Glutamatergic neuron (in vitro differentiated cells): ENCODE measurements at regions not wholly inside any gene's neighbourhood (a gene's known extent, or its start where the extent isn't known, plus 50 kb on each side); places are given as distances from the start of the nearest gene placed in this dataset.

Source experiments
- DNase-seq: peaks from one replicate; pipeline ENCODE4 v3.0.0; 2022
- H3K27ac Mint-ChIP-seq: one replicate; pipeline ENCODE4 v1.8.0; 2020; ENCODE audit warnings: mild to moderate bottlenecking, mixed read lengths, inconsistent platforms; ENCODE audit not compliant: unreplicated experiment
- H3K27me3 Mint-ChIP-seq: one replicate; pipeline ENCODE4 v1.8.0; 2020; ENCODE audit warnings: mild to moderate bottlenecking, moderate library complexity, mixed read lengths, inconsistent platforms; ENCODE audit not compliant: unreplicated experiment
- H3K36me3 Mint-ChIP-seq: one replicate; pipeline ENCODE4 v1.8.0; 2020; ENCODE audit warnings: mild to moderate bottlenecking, mixed read lengths, inconsistent platforms; ENCODE audit not compliant: unreplicated experiment
- H3K4me1 Mint-ChIP-seq: one replicate; pipeline ENCODE4 v1.8.0; 2020; ENCODE audit warnings: mild to moderate bottlenecking, low read depth, mixed read lengths, inconsistent platforms; ENCODE audit not compliant: unreplicated experiment
- H3K4me3 Mint-ChIP-seq: one replicate; pipeline ENCODE4 v1.8.0; 2020; ENCODE audit warnings: mild to moderate bottlenecking, mixed read lengths, inconsistent platforms; ENCODE audit not compliant: unreplicated experiment
- H3K9me3 Mint-ChIP-seq: one replicate; pipeline ENCODE4 v1.8.0; 2020; ENCODE audit warnings: mild to moderate bottlenecking, moderate library complexity, mixed read lengths, inconsistent platforms; ENCODE audit not compliant: unreplicated experiment
- TF ChIP-seq, protein P1 (sequence below): fragments of 200-600 bp; sonication (generic); IDR thresholded peaks from one replicate; pipeline ENCODE4 v1.5.0; 2021; ENCODE audit not compliant: partially characterized antibody, unreplicated experiment

DNA sequence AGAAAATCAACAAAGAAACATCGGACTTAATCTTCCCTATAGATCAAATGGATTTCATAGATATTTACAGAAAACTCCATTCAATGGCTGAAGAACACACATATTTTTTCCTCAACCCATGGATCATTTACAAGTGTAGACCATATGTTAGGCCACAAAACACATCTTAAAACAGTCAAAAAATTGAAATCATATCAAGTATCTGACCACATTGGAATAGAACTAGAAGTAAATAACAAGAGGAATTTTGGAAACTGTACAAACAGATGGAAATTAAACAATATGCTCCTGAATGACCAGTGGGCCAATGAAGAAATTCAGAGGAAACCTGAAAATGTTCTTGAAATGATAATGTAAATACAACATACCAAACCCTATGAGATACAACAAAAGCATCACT, 323.1 kb upstream of the GPR149 start:
- Mint-ChIP-seq H3K4me1 (no peaks in the 10 kb centered on the region), H3K9me3 (no peaks in the 10 kb centered on the region), H3K4me3 (no peak overlapping the region), H3K36me3 (no peaks in the 10 kb centered on the region), H3K27ac (no peak overlapping the region), H3K27me3 (no peaks in the 10 kb centered on the region)
- DNase-seq, result no peak
- TF ChIP-seq, protein P1, sequence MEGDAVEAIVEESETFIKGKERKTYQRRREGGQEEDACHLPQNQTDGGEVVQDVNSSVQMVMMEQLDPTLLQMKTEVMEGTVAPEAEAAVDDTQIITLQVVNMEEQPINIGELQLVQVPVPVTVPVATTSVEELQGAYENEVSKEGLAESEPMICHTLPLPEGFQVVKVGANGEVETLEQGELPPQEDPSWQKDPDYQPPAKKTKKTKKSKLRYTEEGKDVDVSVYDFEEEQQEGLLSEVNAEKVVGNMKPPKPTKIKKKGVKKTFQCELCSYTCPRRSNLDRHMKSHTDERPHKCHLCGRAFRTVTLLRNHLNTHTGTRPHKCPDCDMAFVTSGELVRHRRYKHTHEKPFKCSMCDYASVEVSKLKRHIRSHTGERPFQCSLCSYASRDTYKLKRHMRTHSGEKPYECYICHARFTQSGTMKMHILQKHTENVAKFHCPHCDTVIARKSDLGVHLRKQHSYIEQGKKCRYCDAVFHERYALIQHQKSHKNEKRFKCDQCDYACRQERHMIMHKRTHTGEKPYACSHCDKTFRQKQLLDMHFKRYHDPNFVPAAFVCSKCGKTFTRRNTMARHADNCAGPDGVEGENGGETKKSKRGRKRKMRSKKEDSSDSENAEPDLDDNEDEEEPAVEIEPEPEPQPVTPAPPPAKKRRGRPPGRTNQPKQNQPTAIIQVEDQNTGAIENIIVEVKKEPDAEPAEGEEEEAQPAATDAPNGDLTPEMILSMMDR, result no peak

DNA sequence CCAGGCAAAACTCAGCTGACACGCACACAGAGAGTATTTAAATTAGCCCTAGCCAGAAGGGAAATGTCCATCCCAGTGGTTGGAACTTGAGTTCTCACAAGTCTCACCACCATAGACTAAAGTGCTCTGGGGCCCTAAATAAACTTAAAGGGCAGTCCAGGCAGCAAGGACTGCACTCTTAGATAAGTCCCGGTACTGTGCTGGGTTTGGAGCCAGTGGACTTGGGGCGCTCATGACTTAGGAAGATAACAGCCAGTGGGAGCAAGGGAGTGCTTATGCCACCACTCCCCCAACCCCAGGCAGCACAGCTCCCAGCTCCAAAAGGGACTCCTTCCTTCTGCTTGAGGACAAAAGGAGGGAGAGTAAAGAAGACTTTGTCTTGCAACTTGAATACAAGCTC, 319.5 kb upstream of the GPR149 start:
- H3K4me3 Mint-ChIP-seq, result no peak overlapping the region
- H3K36me3 Mint-ChIP-seq, result no peaks in the 10 kb centered on the region
- no peaks in the 10 kb centered on the region for H3K4me1 Mint-ChIP-seq
- DNase-seq, result no peak
- TF ChIP-seq, protein P1, result no peak
- H3K9me3 Mint-ChIP-seq, result no peaks in the 10 kb centered on the region
- H3K27ac Mint-ChIP-seq, result no peak overlapping the region
- H3K27me3 Mint-ChIP-seq, result no peaks in the 10 kb centered on the region

DNA sequence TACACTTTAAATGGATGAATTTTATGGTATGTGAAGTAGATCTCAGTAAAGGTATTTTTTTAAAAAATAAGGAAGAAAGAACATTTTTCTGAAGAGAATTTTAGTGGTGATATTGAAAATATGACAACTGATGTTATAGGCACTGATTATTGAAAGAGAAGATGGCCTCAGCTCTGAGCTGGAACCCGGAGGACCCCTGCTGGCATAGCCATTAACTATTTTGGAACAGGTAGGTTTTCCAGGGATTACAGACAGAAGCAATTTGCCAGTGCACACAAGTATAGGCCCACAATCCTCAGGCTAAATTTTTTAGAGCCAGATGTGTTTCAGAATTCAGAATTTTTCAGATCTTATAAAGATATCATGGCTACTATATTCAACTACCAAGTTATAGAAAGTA, 315.9 kb upstream of the GPR149 start:
- H3K27ac Mint-ChIP-seq, result no peak overlapping the region
- H3K36me3 Mint-ChIP-seq, result no peaks in the 10 kb centered on the region
- no peaks in the 10 kb centered on the region for H3K27me3 Mint-ChIP-seq
- no peak overlapping the region for H3K4me3 Mint-ChIP-seq
- DNase-seq, result no peak
- no peaks in the 10 kb centered on the region for H3K9me3 Mint-ChIP-seq
- no peaks in the 10 kb centered on the region for H3K4me1 Mint-ChIP-seq
- TF ChIP-seq, protein P1, result no peak

DNA sequence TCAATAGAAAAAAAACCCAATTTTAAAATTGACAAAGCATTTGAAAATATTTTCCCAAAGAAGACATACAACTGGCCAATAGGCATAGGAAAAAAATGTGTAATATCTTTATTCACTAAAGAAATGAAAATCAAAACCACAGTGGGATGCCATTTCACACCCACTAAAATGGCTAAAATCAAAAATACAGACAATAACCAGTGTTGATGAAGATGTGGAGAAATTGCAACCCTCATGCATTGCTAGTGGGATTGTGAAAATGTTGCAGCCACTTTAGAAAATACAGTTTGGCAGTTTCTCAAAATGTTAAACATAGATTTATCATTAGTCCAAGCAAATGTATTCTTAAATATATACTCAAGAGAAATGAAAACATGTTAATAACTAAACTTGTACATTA, 315.1 kb upstream of the GPR149 start:
- Mint-ChIP-seq H3K27ac (no peak overlapping the region), H3K9me3 (no peaks in the 10 kb centered on the region), H3K4me1 (no peaks in the 10 kb centered on the region), H3K36me3 (no peaks in the 10 kb centered on the region), H3K4me3 (no peak overlapping the region), H3K27me3 (no peaks in the 10 kb centered on the region)
- TF ChIP-seq, protein P1, result no peak
- DNase-seq, result no peak

DNA sequence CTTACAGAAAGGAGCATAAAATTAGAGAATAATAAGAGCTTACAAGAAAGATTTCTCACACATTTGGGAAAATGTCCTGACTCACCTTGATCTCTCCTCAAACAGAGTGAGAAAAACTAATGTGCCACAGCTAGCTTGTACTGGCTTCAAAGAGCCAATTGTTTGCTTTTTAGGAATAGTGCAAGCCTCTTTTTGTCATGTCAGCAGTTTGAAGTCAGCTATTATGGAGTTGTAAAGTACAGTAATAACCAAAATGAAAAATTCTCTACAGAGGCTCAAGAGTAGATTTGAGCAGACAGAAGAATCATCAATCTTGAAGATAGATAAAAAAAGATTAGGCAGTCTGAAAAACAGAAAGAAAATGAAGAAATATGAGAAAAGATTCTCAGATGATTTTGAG, 313.4 kb upstream of the GPR149 start:
- Mint-ChIP-seq H3K36me3 (no peaks in the 10 kb centered on the region), H3K27me3 (peaks cover 1% of the 10 kb centered on the region), H3K27ac (no peak overlapping the region), H3K4me1 (no peaks in the 10 kb centered on the region), H3K4me3 (no peak overlapping the region), H3K9me3 (no peaks in the 10 kb centered on the region)
- TF ChIP-seq, protein P1, result no peak
- DNase-seq, result no peak
